GM19043 (cell line): ENCODE measurements at regions not wholly inside any gene's neighbourhood (a gene's known extent, or its start where the extent isn't known, plus 50 kb on each side); places are given as distances from the start of the nearest gene placed in this dataset.
"Not testable (repeated sequence)": the region's sequence is repeated elsewhere in the genome, so short reads cannot be mapped to it uniquely, and the experiment has no call there.

Source experiments
- ATAC-seq: cut with Tn5 transposase; IDR thresholded peaks from one replicate; pipeline ENCODE4 v1.9.1; 2021; ENCODE audit warnings: low read depth; ENCODE audit not compliant: unreplicated experiment

DNA sequence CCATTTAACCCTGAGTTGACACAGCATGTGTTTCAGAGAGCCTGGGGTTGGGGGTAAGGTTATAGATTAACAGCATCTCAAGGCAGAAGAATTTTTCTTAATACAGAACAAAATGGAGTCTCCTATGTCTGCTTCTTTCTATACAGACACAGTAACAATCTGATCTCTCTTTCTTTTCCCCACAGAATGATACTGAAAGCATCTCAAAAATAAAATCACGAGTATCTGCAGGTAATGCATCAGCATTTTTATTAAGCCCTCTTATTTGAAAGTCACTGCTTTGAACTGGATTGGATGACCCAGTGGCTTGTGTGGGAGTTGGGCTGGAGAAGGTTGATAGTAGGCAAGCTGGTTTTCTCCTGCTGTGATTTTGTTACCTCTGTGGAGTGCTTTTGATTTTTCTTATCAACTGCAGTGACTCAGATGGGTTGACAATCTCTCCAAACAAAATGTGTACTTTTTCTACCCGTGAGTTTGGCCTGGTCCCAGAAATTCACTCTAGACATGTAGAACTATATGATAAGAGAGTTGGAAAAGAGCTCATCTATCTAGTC lies 253.5 kb upstream of the PRKCQ start:
- ATAC-seq = no peak

DNA sequence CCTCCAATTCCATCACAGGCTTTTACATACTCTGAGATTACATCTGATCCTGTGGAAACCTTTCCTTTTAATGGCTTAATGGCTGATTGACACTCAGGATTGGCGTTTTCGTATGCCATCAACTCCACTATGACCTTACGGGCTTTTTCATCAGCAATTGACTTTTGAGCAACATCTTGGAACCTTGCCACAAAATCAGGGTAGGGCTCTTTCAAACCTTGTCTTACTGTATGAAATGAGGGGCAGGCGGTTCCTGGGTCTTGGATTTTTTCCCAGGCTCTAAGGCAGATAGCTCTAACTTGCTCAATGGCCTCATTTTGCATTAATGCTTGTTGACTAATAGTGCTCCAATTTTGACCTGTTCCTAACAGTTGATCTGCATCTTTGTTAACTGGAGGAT lies 250.9 kb upstream of the PRKCQ start:
- ATAC-seq = not testable (repeated sequence)

GRCh38 chr10:6824793-6825192 lies 244.7 kb upstream of the PRKCQ start:
- ATAC-seq = not testable (repeated sequence)

DNA sequence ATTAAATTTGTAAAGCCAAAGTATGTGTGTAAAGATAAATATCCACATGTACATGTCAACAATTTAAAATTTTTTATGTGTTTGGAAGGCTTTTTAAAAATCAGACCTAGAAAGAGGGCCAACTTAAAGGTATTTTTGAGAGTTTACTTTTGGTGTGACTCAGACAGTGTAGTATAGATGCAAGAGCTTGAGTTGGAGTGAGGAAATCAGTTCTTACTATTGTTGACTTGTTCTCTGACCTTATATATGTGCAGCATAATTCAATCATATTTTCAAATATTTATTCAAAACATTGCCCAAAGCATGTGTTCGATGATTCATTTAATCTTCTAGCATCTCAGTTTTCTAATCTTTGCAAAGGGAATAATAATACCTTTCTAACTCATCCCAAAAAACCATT lies 243.7 kb upstream of the PRKCQ start:
- no peak for ATAC-seq

- no peak for ATAC-seq
These were observed 239.2 kb upstream of the PRKCQ start for GRCh38 chr10:6819301-6819700.

GRCh38 chr10:6817770-6818169 lies 237.7 kb upstream of the PRKCQ start:
- ATAC-seq = no peak

DNA sequence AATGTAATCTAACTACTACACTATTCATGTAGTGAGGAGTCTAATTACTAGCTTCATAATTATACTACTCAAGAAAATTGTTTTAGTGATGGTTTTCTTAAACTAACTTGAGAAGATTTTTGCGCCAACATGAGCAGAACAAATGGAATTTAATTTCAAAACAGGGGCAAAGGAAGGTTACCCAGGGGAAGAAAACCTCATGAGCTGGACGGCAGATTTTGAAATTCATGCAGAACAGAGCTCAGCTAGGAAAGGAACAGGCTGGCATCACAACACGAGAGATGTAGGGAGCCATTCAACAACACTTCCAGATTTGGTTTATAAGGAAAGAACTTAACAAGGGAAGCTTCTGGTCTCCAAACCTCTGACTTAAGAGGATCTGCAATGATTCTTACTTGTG lies 235.3 kb upstream of the PRKCQ start:
- no peak for ATAC-seq

DNA sequence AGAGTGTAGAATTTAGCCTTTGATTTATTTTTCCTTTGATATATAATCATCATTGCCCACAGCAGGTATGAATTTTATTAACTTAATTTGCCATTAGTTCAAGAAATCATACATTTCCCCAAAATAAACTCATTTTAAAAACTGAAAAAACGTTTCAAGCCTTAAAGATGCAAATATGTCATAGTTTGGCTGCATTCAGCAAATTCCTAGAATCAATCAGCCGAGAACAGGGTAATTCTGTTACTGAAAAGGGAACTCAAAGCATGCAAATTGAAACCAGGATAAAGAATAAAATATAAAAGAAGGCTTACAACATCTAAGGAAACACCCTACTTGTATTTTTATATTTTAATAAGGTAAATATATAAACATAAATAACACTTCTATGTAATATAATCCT lies 233.8 kb upstream of the PRKCQ start:
- no peak for ATAC-seq

- no peak for ATAC-seq
These were observed 233.2 kb upstream of the PRKCQ start for GRCh38 chr10:6813306-6813705.

DNA sequence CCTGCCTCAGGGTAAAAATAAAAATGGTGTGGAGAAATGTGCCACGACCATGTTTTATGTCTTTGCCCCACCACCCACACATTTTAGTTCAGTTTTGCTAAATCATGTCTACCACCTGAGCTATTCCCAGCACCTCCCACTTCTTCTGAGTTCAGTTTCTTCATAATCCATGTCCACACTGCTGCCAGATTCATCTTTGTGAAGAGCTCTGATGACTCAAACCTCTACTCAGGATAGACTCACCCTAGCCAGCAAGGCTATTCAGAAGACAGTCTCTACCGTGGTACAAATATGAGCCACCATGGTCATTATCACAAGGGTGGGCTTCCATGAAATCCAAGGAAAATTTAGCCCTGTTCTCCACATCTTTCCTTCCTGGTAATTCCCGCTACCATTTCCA lies 231.1 kb upstream of the PRKCQ start:
- no peak for ATAC-seq

GRCh38 chr10:6803427-6803783 lies 223.3 kb upstream of the PRKCQ start:
- ATAC-seq = no peak

DNA sequence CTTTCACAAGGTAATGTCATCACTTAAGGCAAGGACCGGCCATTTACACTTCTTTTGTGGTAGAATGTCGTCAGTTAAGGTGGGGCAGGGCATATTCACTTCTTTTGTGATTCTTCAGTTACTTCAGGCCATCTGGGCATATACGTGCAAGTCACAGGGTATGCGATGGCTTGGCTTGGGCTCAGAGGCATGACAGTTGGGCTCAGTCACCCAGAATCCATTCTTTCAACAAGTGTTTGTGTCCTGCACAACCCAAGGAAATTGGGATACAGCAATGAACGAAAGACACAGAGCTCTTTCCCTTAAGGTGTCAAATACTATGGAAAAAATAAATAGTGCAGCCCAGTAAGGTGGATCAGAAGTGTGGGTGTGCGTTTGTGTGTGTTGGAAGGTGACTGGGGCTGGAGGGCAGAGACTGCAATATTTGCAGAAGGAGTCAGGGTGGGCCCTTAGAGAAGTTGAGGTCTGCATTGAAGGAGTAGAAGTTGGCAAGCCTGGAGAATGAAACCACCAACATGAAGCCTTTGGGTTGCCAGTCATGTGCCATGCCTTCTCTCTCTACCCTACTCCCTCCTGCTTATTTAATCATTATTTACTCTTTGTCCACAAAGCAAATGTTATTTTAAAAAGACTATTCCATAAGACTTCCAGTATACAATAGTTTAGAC lies 222.8 kb upstream of the PRKCQ start:
- no peak for ATAC-seq

GRCh38 chr10:6796231-6796630 lies 216.2 kb upstream of the PRKCQ start:
- no peak for ATAC-seq

DNA sequence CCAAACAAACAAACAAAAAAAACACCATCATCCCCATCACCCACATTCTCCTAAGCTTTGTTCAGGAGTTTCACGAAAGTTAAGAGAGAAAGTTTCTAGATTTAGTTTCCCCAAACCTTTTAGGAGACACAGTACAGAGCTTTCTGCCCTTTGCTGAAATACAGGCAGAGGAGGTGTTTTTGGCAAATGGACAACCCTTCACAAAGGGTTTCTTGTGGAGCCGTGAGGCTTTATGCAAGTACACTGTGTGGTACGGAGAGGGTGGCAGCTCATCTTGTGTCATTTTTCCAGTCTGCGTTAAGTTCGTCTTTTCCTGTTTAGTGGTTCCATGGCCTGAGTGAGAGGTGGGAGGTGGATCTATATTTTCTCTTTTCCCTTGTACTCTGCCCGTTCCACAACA lies 215.5 kb upstream of the PRKCQ start:
- no peak for ATAC-seq

DNA sequence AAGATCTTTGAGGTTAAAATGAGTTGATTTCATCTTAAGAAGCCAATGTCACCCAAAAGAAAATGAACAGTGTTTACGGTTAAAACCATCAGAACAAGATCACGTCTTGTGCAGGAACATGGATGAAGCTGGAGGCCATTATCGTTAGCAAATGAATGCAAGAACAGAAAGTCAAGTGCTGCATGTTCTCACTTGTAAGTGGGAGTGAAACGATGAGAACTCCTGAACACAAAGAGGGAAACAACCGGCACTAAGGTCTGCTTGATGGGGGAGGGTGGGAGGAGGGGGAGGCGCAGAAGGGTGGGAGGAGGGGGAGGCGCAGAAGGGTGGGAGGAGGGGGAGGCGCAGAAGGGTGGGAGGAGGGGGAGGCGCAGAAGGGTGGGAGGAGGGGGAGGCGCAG lies 214.8 kb upstream of the PRKCQ start:
- ATAC-seq = not testable (repeated sequence)

DNA sequence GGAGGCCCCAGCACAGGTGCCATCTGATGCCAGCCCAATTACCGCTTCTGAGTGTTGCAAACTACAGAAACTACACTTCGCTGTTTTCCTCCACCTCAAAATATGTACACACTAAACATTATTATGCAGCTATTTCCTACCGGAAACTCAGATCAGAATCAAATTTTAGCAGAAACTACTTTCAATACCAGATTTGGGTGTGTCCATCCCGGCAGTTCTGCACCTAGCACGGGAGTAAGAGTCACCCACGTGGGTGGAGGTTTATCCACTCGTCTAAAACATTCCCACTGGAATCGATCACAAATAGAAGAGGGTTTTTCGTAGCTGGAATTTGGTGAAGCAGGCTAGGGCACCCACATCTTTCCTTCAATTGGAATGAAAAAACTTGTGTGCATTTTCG lies 214.4 kb upstream of the PRKCQ start:
- no peak for ATAC-seq

- ATAC-seq = no peak
These were observed 208.7 kb upstream of the PRKCQ start for GRCh38 chr10:6788731-6789130.

DNA sequence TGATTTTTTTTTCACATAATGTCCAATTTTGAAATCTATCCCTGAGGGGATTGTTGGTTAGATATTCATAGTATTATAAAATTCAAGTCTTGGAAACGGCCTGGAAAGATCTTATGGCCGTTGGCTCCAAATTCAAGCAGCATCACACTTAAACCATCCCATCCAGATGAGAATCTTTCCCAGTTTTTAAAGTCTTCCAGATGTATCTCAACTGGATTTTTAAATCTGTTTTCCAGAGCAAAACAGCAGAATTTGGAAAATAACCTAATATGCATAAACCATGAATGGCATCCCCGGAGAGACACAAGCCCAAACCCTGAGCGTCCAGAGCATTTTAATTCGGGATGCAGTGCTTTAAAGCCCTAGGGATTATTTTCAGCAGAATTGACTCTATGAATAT lies 208.2 kb upstream of the PRKCQ start:
- ATAC-seq = no peak

- no peak for ATAC-seq
These were observed 207.6 kb upstream of the PRKCQ start for GRCh38 chr10:6787718-6788117.

GRCh38 chr10:6787091-6787490 lies 207.0 kb upstream of the PRKCQ start:
- ATAC-seq = no peak

DNA sequence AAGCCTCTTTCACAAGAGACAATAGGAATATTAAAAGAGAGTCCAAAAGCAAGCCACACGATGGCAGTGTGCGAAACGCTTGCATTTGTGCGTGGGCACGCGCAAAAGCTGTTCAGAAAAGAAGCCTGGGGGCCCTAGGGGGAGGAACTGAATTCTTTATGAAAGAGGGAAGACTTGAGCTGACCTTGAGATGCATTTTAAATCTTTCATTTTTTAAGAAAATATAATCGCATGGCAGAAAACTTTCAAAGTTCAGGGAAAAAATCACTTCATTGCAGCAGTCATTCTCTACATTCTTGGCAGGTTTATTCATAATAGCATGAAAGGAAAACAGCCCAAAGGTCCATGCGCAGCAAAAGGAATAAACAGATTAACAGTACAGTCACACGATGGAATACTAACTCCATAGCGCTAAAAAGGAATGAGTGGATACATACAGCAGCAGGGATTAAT lies 206.5 kb upstream of the PRKCQ start:
- ATAC-seq = no peak

DNA sequence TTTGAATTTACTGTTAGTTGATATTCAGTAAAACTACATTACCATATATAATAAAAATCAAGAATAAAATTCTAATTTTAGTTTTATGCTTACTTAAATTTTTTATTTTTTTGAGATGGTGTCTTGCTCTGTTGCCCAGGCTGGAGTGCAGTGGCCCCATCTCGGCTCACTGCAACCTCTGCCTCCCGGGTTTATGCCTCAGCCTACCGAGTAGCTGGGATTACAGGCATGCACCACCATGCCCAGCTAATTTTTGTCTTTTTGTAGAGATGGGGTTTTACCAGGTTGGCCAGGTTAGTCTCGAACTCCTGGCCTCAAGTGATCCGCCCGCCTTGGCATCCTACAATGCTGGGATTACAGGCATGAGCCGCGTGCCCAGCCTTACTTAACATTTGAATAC lies 204.4 kb upstream of the PRKCQ start:
- not testable (repeated sequence) for ATAC-seq

DNA sequence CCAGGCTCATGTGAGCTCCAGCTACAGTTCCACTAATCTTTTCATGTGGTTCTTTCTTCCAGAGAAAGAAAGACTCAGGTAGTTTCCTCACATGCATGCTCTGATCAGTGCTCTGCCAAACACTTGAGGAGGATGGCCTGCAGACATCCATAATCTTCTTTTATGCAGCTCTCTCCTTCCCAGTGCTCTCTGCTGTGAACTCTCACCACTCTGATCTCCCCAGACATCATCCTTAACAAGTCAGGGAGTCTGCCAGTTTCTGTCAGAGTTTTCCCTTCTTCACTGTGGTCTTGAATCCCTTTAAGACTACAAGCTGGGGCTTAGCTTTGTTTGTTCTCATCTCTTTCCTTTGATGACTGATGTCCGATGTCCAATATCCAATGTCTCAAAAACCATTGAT lies 203.4 kb upstream of the PRKCQ start:
- no peak for ATAC-seq
